A549 (cell line): ENCODE measurements at regions not wholly inside any gene's neighbourhood (a gene's known extent, or its start where the extent isn't known, plus 50 kb on each side); places are given as distances from the start of the nearest gene placed in this dataset.

Source experiments
- ATAC-seq, 2 experiments: fragments of 200-7000 bp in 1 of 2; fragments of >200 bp in 1 of 2; cut with Nextera tagmentation in 1 of 2; cut with Tn5 transposase in 1 of 2; 3 replicates each; pipeline versions ENCODE4 v1.8.0 to v1.9.1; 2018 to 2020; ENCODE audit warnings: mild to moderate bottlenecking in 1 of 2, moderate library complexity in 1 of 2
- CTCF ChIA-PET: fragments of 300-600 bp; sonication (Branson Sonifier 250); formaldehyde crosslinking; extraction: SDS; loops from one replicate; lab custom pipeline; 2021; ENCODE audit warnings: antibody characterized with exemption, inconsistent platforms; lab: Yijun Ruan, JAX
- POLR2A ChIA-PET: fragments of 350-600 bp; formaldehyde crosslinking; extraction: SDS; loops from one replicate; lab custom pipeline; 2021; ENCODE audit warnings: antibody characterized with exemption, inconsistent platforms; lab: Yijun Ruan, JAX
- DNase-seq, 2 experiments: peaks; one replicate each; pipeline versions ENCODE4 v3.0.0 to v3.0.0-alpha.2; 2011 to 2016; ENCODE audit warnings: low read depth in 1 of 2, low spot score in 1 of 2
- FAIRE-seq: peaks from 2 replicates; lab custom pipeline; 2011; peaks lifted over from hg19 to GRCh38; lab: Jason Lieb, UNC
- H3K27ac ChIP-seq, 2 experiments: fragments of >200 bp; sonication (Bioruptor Twin); formaldehyde crosslinking; 3 replicates each; pipeline ENCODE4 v1.5.1; 2016 to 2017
- H3K4me1 ChIP-seq: fragments of >200 bp; sonication (Bioruptor Twin); formaldehyde crosslinking; 3 replicates; pipeline ENCODE4 v1.6.1; 2016
- H3K4me2 ChIP-seq: fragments of >200 bp; sonication (Bioruptor Twin); formaldehyde crosslinking; 3 replicates; pipeline ENCODE4 v1.6.1; 2016
- H3K4me3 ChIP-seq: fragments of >200 bp; sonication (Bioruptor Twin); formaldehyde crosslinking; 3 replicates; pipeline ENCODE4 v1.5.1; 2016
- H3K9me3 ChIP-seq: fragments of >200 bp; sonication (Bioruptor Twin); formaldehyde crosslinking; 3 replicates; pipeline ENCODE4 v1.6.1; 2016
- BHLHE40 ChIP-seq: IDR thresholded peaks from 2 replicates; pipeline ENCODE4 v1.6.1; 2012; ENCODE audit warnings: low read depth, low read length, inconsistent platforms
- CBX8 ChIP-seq: fragments of 200-600 bp; sonication (generic); IDR thresholded peaks from 2 replicates; pipeline ENCODE4 v1.6.1; 2016
- CEBPB ChIP-seq, 2 experiments: fragments of >200 bp in 1 of 2; sonication (Bioruptor Twin) in 1 of 2; formaldehyde crosslinking in 1 of 2; IDR thresholded peaks; 2 replicates each; pipeline ENCODE4 v1.6.1; 2012 to 2016
- CHD4 ChIP-seq: fragments of 200-600 bp; sonication (generic); IDR thresholded peaks from 2 replicates; pipeline ENCODE4 v1.6.1; 2016; ENCODE audit warnings: antibody characterized with exemption, mild to moderate bottlenecking, borderline replicate concordance
- CTCF ChIP-seq: fragments of >200 bp; sonication (Bioruptor Twin); formaldehyde crosslinking; IDR thresholded peaks from 3 replicates; pipeline ENCODE4 v1.5.1; 2016
- FOSB ChIP-seq: fragments of 250-450 bp; sonication (Bioruptor Pico); IDR thresholded peaks from 2 replicates; pipeline ENCODE4 v1.5.0; 2020; ENCODE audit warnings: mild to moderate bottlenecking, moderate library complexity
- GATA3 ChIP-seq: IDR thresholded peaks from 2 replicates; pipeline ENCODE4 v1.6.1; 2012; ENCODE audit warnings: borderline replicate concordance
- HEYL ChIP-seq: fragments of 250-450 bp; sonication (Bioruptor Pico); IDR thresholded peaks from 2 replicates; pipeline ENCODE4 v1.8.0; 2021; ENCODE audit warnings: mild to moderate bottlenecking, moderate library complexity
- HOXA7 ChIP-seq: fragments of 250-450 bp; sonication (Bioruptor Pico); IDR thresholded peaks from 2 replicates; pipeline ENCODE4 v1.5.0; 2020; ENCODE audit warnings: mild to moderate bottlenecking, moderate library complexity
- HOXB5 ChIP-seq: fragments of 250-450 bp; sonication (Bioruptor Pico); IDR thresholded peaks from 2 replicates; pipeline ENCODE4 v1.5.0; 2020; ENCODE audit warnings: mild to moderate bottlenecking, moderate library complexity
- JUNB ChIP-seq: fragments of >200 bp; sonication (Bioruptor Twin); formaldehyde crosslinking; IDR thresholded peaks from 2 replicates; pipeline ENCODE4 v1.6.1; 2016
- MAFK ChIP-seq: fragments of 450-650 bp; IDR thresholded peaks from 2 replicates; pipeline ENCODE4 v1.6.1; 2014; ENCODE audit not compliant: partially characterized antibody
- MAZ ChIP-seq: fragments of 150-350 bp; IDR thresholded peaks from 2 replicates; pipeline ENCODE4 v1.6.1; 2014; ENCODE audit warnings: antibody characterized with exemption, low read depth, low read length, borderline replicate concordance
- NFE2L2 ChIP-seq: fragments of 150-350 bp; conservative IDR thresholded peaks from 2 replicates; pipeline ENCODE4 v1.6.1; 2014; ENCODE audit warnings: low read length
- NPAS2 ChIP-seq: fragments of 250-450 bp; sonication (Bioruptor Pico); IDR thresholded peaks from 2 replicates; pipeline ENCODE4 v1.8.0; 2022; ENCODE audit warnings: mild to moderate bottlenecking, moderate library complexity, borderline replicate concordance
- NR3C1 ChIP-seq: fragments of >200 bp; sonication (Bioruptor Twin); formaldehyde crosslinking; IDR thresholded peaks from 3 replicates; pipeline ENCODE4 v1.6.1; 2017
- PBX3 ChIP-seq: IDR thresholded peaks from 2 replicates; pipeline ENCODE4 v1.6.1; 2012
- POLR2AphosphoS2 ChIP-seq: conservative IDR thresholded peaks from 2 replicates; pipeline ENCODE4 v1.6.1; 2012; ENCODE audit warnings: low read length, improper control_type of control experiment, inconsistent platforms
- RARB ChIP-seq: fragments of 250-450 bp; sonication (Bioruptor Pico); IDR thresholded peaks from 2 replicates; pipeline ENCODE4 v1.8.0; 2021; ENCODE audit warnings: mild to moderate bottlenecking, moderate library complexity
- RCOR1 ChIP-seq: fragments of 150-350 bp; IDR thresholded peaks from 2 replicates; pipeline ENCODE4 v1.6.1; 2014; ENCODE audit warnings: antibody characterized with exemption, low read length, low read depth
- RNF2 ChIP-seq: fragments of 200-600 bp; sonication (generic); IDR thresholded peaks from 2 replicates; pipeline ENCODE4 v1.6.1; 2016; ENCODE audit warnings: low read depth, mild to moderate bottlenecking, antibody characterized with exemption, moderate library complexity, borderline replicate concordance
- SMC3 ChIP-seq: fragments of >200 bp; sonication (Bioruptor Twin); formaldehyde crosslinking; IDR thresholded peaks from 3 replicates; pipeline ENCODE4 v1.6.1; 2018; ENCODE audit warnings: inconsistent platforms
- TP53 ChIP-seq: fragments of 250-450 bp; sonication (Bioruptor Pico); IDR thresholded peaks from 2 replicates; pipeline ENCODE4 v1.5.0; 2021; ENCODE audit warnings: mild to moderate bottlenecking, moderate library complexity
- USF2 ChIP-seq: fragments of 450-650 bp; IDR thresholded peaks from 2 replicates; pipeline ENCODE4 v1.6.1; 2014; ENCODE audit warnings: antibody characterized with exemption
- ZFP36 ChIP-seq: fragments of 450-650 bp; IDR thresholded peaks from 2 replicates; pipeline ENCODE4 v1.6.1; 2014; ENCODE audit warnings: borderline replicate concordance; ENCODE audit not compliant: partially characterized antibody
- WGBS: methylation state at CpG from one replicate; pipeline ENCODE4 v1.1.6; 2017; ENCODE audit errors: missing lambda C conversion rate; 5-methylcytosine and 5-hydroxymethylcytosine counted together
- TF ChIP-seq, protein P1 (sequence below): fragments of 250-450 bp; sonication (Bioruptor Pico); IDR thresholded peaks from 2 replicates; pipeline ENCODE4 v1.5.0; 2020; ENCODE audit warnings: low read depth, mild to moderate bottlenecking, moderate library complexity
- TF ChIP-seq, protein P2 (sequence below): fragments of 250-450 bp; sonication (Bioruptor Pico); IDR thresholded peaks from 2 replicates; pipeline ENCODE4 v1.5.0; 2021; ENCODE audit warnings: mild to moderate bottlenecking, moderate library complexity, borderline replicate concordance

DNA sequence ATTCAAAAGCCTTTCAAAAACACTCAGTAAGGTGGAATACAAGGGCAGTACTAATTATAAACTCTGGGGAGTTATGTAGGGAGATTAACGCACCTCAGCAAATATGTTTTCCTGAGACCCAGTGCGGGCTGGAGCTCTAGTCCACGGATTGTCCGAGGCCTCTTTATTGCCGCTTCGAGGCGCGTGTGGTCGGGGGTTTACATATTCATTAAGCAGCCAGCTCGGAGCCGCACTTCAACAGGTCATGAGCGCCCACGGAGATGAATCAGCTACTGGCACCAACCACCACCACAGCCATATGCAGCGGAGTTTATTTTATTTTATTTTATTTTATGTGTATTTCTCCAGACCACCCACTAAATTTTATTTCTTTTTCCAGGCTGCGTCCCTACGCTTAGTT, 195.9 kb upstream of the ADARB2 start (continued):
- no peak for TF ChIP-seq NFE2L2
- TF ChIP-seq CEBPB (IDR thresholded peaks at IDR 0.05), result no peak
- TF ChIP-seq HEYL, result no peak
- no peak for TF ChIP-seq NR3C1
- no peak for TF ChIP-seq RARB (CRISPR knock-in tag)
- TF ChIP-seq GATA3, result no peak
- TF ChIP-seq USF2, result no peak
- no peak for TF ChIP-seq MAFK
- TF ChIP-seq CHD4, result no peak
- no peak for TF ChIP-seq RCOR1
- TF ChIP-seq, all 56 proteins: peak for 0

GRCh38 chr10:1932692-1933094, 195.4 kb upstream of the ADARB2 start:
- POLR2A ChIA-PET, result no interaction called here
- Histone ChIP-seq H3K27ac (no peak overlapping the region), H3K4me3 (no peak overlapping the region), H3K4me2 (no peak overlapping the region), H3K9me3 (no peaks in the 10 kb centered on the region), H3K4me1 (no peaks in the 10 kb centered on the region)
- FAIRE-seq (no peak), DNase-seq (no peak), ATAC-seq (no peak)
- TF ChIP-seq FOSB (CRISPR knock-in tag) (no peak), JUNB (no peak), HOXA7 (no peak), PBX3 (no peak), MAZ (no peak), TP53 (no peak), BHLHE40 (no peak), HOXB5 (CRISPR knock-in tag) (no peak), CBX8 (no peak), RNF2 (no peak), NPAS2 (CRISPR knock-in tag) (no peak), POLR2AphosphoS2 (no peak), CTCF (no peak), SMC3 (no peak), ZFP36 (no peak), HEYL (no peak)
- TF ChIP-seq, protein P1, sequence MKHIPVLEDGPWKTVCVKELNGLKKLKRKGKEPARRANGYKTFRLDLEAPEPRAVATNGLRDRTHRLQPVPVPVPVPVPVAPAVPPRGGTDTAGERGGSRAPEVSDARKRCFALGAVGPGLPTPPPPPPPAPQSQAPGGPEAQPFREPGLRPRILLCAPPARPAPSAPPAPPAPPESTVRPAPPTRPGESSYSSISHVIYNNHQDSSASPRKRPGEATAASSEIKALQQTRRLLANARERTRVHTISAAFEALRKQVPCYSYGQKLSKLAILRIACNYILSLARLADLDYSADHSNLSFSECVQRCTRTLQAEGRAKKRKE (CRISPR knock-in tag), result no peak
- TF ChIP-seq, protein P2, sequence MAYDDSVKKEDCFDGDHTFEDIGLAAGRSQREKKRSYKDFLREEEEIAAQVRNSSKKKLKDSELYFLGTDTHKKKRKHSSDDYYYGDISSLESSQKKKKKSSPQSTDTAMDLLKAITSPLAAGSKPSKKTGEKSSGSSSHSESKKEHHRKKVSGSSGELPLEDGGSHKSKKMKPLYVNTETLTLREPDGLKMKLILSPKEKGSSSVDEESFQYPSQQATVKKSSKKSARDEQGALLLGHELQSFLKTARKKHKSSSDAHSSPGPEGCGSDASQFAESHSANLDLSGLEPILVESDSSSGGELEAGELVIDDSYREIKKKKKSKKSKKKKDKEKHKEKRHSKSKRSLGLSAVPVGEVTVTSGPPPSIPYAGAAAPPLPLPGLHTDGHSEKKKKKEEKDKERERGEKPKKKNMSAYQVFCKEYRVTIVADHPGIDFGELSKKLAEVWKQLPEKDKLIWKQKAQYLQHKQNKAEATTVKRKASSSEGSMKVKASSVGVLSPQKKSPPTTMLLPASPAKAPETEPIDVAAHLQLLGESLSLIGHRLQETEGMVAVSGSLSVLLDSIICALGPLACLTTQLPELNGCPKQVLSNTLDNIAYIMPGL (CRISPR knock-in tag), result no peak
- 41% methylated on average over 13 of the region's 13 CpGs for WGBS
- CTCF ChIA-PET, result no interaction called here
